ENCODE measurements at regions not wholly inside any gene's neighbourhood (a gene's known extent, or its start where the extent isn't known, plus 50 kb on each side); places are given as distances from the start of the nearest gene placed in this dataset.
"Not testable (repeated sequence)": the region's sequence is repeated elsewhere in the genome, so short reads cannot be mapped to it uniquely, and the experiment has no call there.

- H3K9me3 Mint-ChIP-seq (ENCODE audit: low read depth, unreplicated experiment) = no peaks in the 10 kb centered on the region
- no peaks in the 10 kb centered on the region for H3K36me3 Mint-ChIP-seq (ENCODE audit: insufficient read depth, unreplicated experiment)
- DNase-seq = no peak
- no peak overlapping the region for H3K4me3 Mint-ChIP-seq (ENCODE audit: low read depth, unreplicated experiment)
- H3K27ac Mint-ChIP-seq (ENCODE audit: unreplicated experiment) = no peak overlapping the region
- H3K27me3 Mint-ChIP-seq (ENCODE audit: unreplicated experiment) = peaks cover 36% of the 10 kb centered on the region
- H3K4me1 Mint-ChIP-seq (ENCODE audit: low read depth, unreplicated experiment) = no peaks in the 10 kb centered on the region
- no peak for TF ChIP-seq CTCF (IDR thresholded peaks at IDR 0.05; ENCODE audit: unreplicated experiment)
- CTCF ChIA-PET = interaction anchor here (0.6 kb wide), 1 partner anchor 83 kb away, joined by 5 read pairs; no protein-coding TSS in a partner anchor
- intact Hi-C loops (cut with micrococcal nuclease; ENCODE audit: unreplicated experiment) = no loop called here
- BruUV-seq (replicated peaks) = no TSS peak
These were observed 55.5 kb upstream of the EP300 start for GRCh38 chr22:41036924-41037323.

GRCh38 chr22:41038732-41039131, 53.7 kb upstream of the EP300 start:
- Mint-ChIP-seq H3K9me3 (ENCODE audit: low read depth, unreplicated experiment) (no peaks in the 10 kb centered on the region), H3K36me3 (ENCODE audit: insufficient read depth, unreplicated experiment) (no peaks in the 10 kb centered on the region), H3K4me1 (ENCODE audit: low read depth, unreplicated experiment) (no peaks in the 10 kb centered on the region), H3K27ac (ENCODE audit: unreplicated experiment) (no peak overlapping the region), H3K4me3 (ENCODE audit: low read depth, unreplicated experiment) (no peak overlapping the region), H3K27me3 (ENCODE audit: unreplicated experiment) (peaks cover 36% of the 10 kb centered on the region)
- no peak for DNase-seq
- BruUV-seq (replicated peaks) = no TSS peak
- CTCF ChIA-PET = interaction anchor here (0.6 kb wide), 1 partner anchor 106 kb away, joined by 3 read pairs; no protein-coding TSS in a partner anchor
- intact Hi-C loops (cut with micrococcal nuclease; ENCODE audit: unreplicated experiment) = no loop called here
- no peak for TF ChIP-seq CTCF (IDR thresholded peaks at IDR 0.05; ENCODE audit: unreplicated experiment)

GRCh38 chr22:41039641-41040040, 52.8 kb upstream of the EP300 start:
- H3K27ac Mint-ChIP-seq (ENCODE audit: unreplicated experiment); H3K9me3 Mint-ChIP-seq (ENCODE audit: low read depth, unreplicated experiment); H3K4me3 Mint-ChIP-seq (ENCODE audit: low read depth, unreplicated experiment); H3K4me1 Mint-ChIP-seq (ENCODE audit: low read depth, unreplicated experiment); DNase-seq; intact Hi-C loops (cut with micrococcal nuclease; ENCODE audit: unreplicated experiment); H3K36me3 Mint-ChIP-seq (ENCODE audit: insufficient read depth, unreplicated experiment); BruUV-seq (replicated peaks): not testable (repeated sequence)
- H3K27me3 Mint-ChIP-seq (ENCODE audit: unreplicated experiment) = peaks cover 32% of the 10 kb centered on the region
- CTCF ChIA-PET = interaction anchor here (0.8 kb wide), 1 partner anchor 50 kb away, joined by 4 read pairs; no protein-coding TSS in a partner anchor

- BruUV-seq (replicated peaks) = no TSS peak
- Mint-ChIP-seq H3K4me3 (ENCODE audit: low read depth, unreplicated experiment) (no peak overlapping the region), H3K4me1 (ENCODE audit: low read depth, unreplicated experiment) (no peaks in the 10 kb centered on the region), H3K27me3 (ENCODE audit: unreplicated experiment) (peaks cover 24% of the 10 kb centered on the region), H3K9me3 (ENCODE audit: low read depth, unreplicated experiment) (no peaks in the 10 kb centered on the region), H3K36me3 (ENCODE audit: insufficient read depth, unreplicated experiment) (no peaks in the 10 kb centered on the region), H3K27ac (ENCODE audit: unreplicated experiment) (no peak overlapping the region)
- intact Hi-C loops (cut with micrococcal nuclease; ENCODE audit: unreplicated experiment) = no loop called here
- TF ChIP-seq CTCF (IDR thresholded peaks at IDR 0.05; ENCODE audit: unreplicated experiment) = no peak
- DNase-seq = no peak
- CTCF ChIA-PET = no interaction called here
These were observed 51.9 kb upstream of the EP300 start for GRCh38 chr22:41040483-41040882.

- no peak for DNase-seq
- no peak for TF ChIP-seq CTCF (IDR thresholded peaks at IDR 0.05; ENCODE audit: unreplicated experiment)
- H3K9me3 Mint-ChIP-seq (ENCODE audit: low read depth, unreplicated experiment) = no peaks in the 10 kb centered on the region
- BruUV-seq (replicated peaks) = no TSS peak
- no peaks in the 10 kb centered on the region for H3K36me3 Mint-ChIP-seq (ENCODE audit: insufficient read depth, unreplicated experiment)
- H3K4me1 Mint-ChIP-seq (ENCODE audit: low read depth, unreplicated experiment) = no peaks in the 10 kb centered on the region
- CTCF ChIA-PET = no interaction called here
- H3K27ac Mint-ChIP-seq (ENCODE audit: unreplicated experiment) = no peak overlapping the region
- no peak overlapping the region for H3K4me3 Mint-ChIP-seq (ENCODE audit: low read depth, unreplicated experiment)
- peaks cover 19% of the 10 kb centered on the region for H3K27me3 Mint-ChIP-seq (ENCODE audit: unreplicated experiment)
- intact Hi-C loops (cut with micrococcal nuclease; ENCODE audit: unreplicated experiment) = no loop called here
These were observed 50.9 kb upstream of the EP300 start for GRCh38 chr22:41041532-41041931.

Measured in Calu3 (cell line).